ENCODE measurements at regions not wholly inside any gene's neighbourhood (a gene's known extent, or its start where the extent isn't known, plus 50 kb on each side); places are given as distances from the start of the nearest gene placed in this dataset.

DNA sequence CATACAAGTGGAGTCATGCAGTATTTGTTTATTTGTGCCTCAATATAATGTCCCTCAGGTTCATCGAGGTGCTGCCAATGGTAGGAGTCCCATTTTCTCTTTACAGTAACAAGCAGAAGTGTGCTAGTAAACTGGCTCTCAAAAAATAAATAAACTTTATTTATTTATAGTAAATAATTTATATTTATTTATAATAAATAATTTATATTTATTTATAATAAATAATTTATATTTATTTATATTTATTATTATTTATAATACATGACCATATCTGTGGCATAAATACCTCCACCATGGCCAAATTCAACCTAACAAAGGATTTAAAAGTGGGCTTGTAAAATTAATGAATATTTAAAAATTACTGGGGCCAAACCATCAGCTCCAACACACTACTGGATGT is 464.9 kb upstream of the NWD2 start:
- no peak overlapping the region for H3K27ac ChIP-seq
- TF ChIP-seq, protein P1, sequence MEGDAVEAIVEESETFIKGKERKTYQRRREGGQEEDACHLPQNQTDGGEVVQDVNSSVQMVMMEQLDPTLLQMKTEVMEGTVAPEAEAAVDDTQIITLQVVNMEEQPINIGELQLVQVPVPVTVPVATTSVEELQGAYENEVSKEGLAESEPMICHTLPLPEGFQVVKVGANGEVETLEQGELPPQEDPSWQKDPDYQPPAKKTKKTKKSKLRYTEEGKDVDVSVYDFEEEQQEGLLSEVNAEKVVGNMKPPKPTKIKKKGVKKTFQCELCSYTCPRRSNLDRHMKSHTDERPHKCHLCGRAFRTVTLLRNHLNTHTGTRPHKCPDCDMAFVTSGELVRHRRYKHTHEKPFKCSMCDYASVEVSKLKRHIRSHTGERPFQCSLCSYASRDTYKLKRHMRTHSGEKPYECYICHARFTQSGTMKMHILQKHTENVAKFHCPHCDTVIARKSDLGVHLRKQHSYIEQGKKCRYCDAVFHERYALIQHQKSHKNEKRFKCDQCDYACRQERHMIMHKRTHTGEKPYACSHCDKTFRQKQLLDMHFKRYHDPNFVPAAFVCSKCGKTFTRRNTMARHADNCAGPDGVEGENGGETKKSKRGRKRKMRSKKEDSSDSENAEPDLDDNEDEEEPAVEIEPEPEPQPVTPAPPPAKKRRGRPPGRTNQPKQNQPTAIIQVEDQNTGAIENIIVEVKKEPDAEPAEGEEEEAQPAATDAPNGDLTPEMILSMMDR (IDR thresholded peaks at IDR 0.05) = no peak
- TF ChIP-seq ZFX (IDR thresholded peaks at IDR 0.05; ENCODE audit: borderline replicate concordance) = no peak

DNA sequence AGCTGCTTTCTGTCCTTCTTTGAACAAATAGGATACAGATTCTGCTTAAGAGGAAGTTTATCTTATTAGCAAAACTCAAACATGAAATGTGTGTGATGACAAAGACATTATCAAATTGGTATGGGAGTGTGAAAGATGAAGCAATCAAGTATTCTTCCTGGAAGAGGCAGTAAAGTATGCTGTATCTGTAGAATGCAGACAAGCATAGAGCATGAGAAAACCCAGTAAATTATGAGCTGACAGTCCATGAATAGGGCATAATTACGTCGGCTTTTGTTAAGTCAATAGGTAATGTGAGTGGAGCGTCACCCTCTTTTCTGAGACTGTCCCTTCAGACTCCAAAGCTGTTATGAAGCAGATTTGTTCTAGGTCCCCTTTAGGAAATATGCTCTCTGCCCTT is 458.6 kb upstream of the NWD2 start:
- no peak overlapping the region for H3K27ac ChIP-seq
- TF ChIP-seq, protein P1 (IDR thresholded peaks at IDR 0.05) = no peak
- TF ChIP-seq ZFX (IDR thresholded peaks at IDR 0.05; ENCODE audit: borderline replicate concordance) = no peak

DNA sequence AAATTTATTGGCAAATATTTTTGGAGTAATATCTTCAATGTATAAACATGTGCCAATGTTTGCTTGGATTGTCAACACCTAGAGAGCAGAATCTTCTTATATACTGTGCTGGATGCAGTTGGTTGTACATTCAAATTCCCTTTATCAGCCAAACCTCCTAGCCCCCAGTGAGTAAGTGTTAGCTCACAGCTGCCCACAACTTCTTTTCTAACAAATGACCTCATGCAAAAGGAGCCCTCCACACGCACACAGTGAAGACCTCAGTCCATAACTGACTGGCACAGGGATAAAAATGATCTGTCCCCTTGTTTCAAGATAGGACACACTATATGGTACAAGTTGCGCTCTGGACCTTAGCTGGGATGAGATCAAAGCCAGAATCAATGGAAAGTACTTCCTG is 458.0 kb upstream of the NWD2 start:
- H3K27ac ChIP-seq = no peak overlapping the region

DNA sequence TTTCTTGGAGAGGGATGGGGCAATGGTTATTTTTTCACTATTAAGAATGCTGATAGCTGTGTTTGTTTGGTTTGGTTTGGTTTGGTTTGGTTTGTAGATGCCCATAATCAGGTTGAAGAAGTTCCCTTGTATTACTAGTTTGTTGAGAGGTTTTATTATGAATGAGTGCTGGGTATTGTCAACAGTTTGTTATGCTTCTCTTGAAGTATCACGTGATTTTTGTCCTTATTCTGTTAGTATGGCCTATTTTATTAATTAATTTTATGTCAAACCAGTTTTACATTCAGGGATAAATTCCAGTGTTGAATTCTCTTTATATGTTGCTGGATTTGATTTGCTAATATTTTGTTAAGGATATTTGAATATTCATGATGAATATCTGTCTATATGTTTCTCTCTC is 449.8 kb upstream of the NWD2 start:
- TF ChIP-seq, protein P1 (IDR thresholded peaks at IDR 0.05) = no peak
- TF ChIP-seq ZFX (IDR thresholded peaks at IDR 0.05; ENCODE audit: borderline replicate concordance) = no peak
- no peak overlapping the region for H3K27ac ChIP-seq

More for the DNA sequence above, 458.0 kb upstream of the NWD2 start:
- TF ChIP-seq ZFX (IDR thresholded peaks at IDR 0.05; ENCODE audit: borderline replicate concordance) = no peak
- TF ChIP-seq, protein P1 (IDR thresholded peaks at IDR 0.05) = no peak

DNA sequence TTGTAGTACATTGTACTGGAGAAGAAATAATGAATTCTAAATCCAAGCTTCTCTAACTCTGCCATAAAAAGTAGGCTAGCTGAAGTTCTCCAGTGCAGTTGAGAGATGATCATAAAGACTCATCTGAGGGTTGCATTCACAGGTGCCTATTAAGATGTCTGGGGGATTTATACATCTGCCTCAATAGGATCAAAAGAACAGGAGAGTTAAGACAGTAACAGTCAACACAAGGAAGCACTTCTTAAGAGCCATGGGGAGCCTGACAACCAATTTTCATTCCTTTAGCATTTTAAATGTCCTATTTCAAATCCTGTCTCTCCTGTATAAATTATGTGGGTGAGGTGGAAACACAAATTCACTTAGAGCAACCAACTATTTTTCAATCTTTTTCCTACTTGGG is 432.4 kb upstream of the NWD2 start:
- TF ChIP-seq, protein P1 (IDR thresholded peaks at IDR 0.05) = no peak
- no peak for TF ChIP-seq ZFX (IDR thresholded peaks at IDR 0.05; ENCODE audit: borderline replicate concordance)
- H3K27ac ChIP-seq = no peak overlapping the region

DNA sequence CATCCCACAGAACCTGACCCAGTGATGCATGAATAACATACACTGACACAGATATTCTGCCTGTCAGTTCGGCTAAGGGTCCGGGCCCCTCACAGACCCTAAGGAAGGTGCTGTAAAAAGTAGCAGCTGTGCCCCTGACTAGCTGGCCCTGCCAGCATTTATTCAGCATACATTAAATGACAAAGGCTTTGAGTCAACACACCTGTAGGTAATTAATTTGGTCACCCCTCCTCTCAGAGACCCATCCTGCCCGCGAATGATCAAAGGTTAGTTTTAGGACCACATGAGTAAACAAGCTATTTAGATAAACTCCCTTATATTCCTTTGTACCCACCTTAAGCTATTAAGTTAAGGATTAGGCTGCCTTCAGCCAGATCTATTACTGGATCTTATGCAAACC is 429.0 kb upstream of the NWD2 start:
- TF ChIP-seq, protein P1 (IDR thresholded peaks at IDR 0.05) = no peak
- no peak for TF ChIP-seq ZFX (IDR thresholded peaks at IDR 0.05; ENCODE audit: borderline replicate concordance)
- H3K27ac ChIP-seq = no peak overlapping the region

DNA sequence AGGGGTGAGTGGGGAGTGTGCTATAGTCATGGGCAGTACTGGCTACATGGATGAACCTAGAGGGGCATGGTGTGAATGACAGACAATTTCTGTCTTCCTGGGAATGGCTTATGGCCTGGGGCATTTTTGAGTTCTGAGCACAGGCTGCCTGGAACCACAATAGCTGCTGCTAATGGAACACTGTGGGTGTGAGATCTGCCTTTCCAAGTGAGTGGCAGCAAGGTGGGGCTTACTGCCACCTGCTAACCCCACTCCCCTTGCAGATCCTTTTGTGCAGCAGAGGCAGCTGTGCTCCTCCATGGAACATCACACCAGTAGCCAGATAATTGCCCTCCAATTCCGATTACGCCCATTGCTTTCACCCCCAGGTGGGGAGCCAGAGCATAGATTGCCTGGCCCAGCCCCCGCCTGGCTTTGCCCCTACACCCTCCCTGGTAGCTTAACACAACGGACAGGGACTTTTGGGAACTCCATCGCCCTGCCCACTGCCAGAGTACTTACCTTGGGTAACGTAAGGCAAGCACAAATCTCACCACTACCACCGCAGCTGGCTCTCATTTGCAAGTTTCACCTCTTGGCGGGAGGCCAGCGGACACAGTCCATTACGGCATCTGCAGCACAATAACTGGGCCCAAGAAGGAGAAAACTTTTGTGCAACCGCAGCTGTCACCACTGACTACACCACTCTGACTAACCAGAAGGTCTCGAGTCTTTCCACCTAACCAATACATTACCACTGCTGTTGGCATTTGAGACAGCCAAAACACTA is 421.2 kb upstream of the NWD2 start:
- no peak overlapping the region for H3K27ac ChIP-seq
- no peak for TF ChIP-seq ZFX (IDR thresholded peaks at IDR 0.05; ENCODE audit: borderline replicate concordance)
- TF ChIP-seq, protein P1 (IDR thresholded peaks at IDR 0.05) = no peak
